ENCODE measurements at regions not wholly inside any gene's neighbourhood (a gene's known extent, or its start where the extent isn't known, plus 50 kb on each side); places are given as distances from the start of the nearest gene placed in this dataset.

GRCh38 chr13:72399351-72399750, 328.1 kb downstream of the MZT1 start:
- no peak overlapping the region for H3K27ac ChIP-seq
- TF ChIP-seq CTCF (conservative IDR thresholded peaks at IDR 0.05), result no peak

GRCh38 chr13:72397265-72397664, 330.2 kb downstream of the MZT1 start:
- no peak for TF ChIP-seq CTCF (conservative IDR thresholded peaks at IDR 0.05)

GRCh38 chr13:72390909-72391308, 336.5 kb downstream of the MZT1 start:
- H3K27ac ChIP-seq, result no peak overlapping the region
- TF ChIP-seq CTCF (conservative IDR thresholded peaks at IDR 0.05), result no peak

More at GRCh38 chr13:72397265-72397664, 330.2 kb downstream of the MZT1 start:
- no peak overlapping the region for H3K27ac ChIP-seq

- TF ChIP-seq CTCF (conservative IDR thresholded peaks at IDR 0.05), result no peak
- H3K27ac ChIP-seq, result no peak overlapping the region
Observed at GRCh38 chr13:72386138-72386684, 341.2 kb downstream of the MZT1 start.

- no peak for TF ChIP-seq CTCF (conservative IDR thresholded peaks at IDR 0.05)
- no peak overlapping the region for H3K27ac ChIP-seq
Observed at GRCh38 chr13:72384879-72385278, 342.6 kb downstream of the MZT1 start.

- no peak for TF ChIP-seq CTCF (conservative IDR thresholded peaks at IDR 0.05)
- no peak overlapping the region for H3K27ac ChIP-seq
Observed at GRCh38 chr13:72384186-72384823, 343.1 kb downstream of the MZT1 start.

GRCh38 chr13:72383646-72384045, 343.8 kb downstream of the MZT1 start:
- TF ChIP-seq CTCF (conservative IDR thresholded peaks at IDR 0.05), result no peak
- H3K27ac ChIP-seq, result no peak overlapping the region
